ENCODE measurements at regions not wholly inside any gene's neighbourhood (a gene's known extent, or its start where the extent isn't known, plus 50 kb on each side); places are given as distances from the start of the nearest gene placed in this dataset.

DNA sequence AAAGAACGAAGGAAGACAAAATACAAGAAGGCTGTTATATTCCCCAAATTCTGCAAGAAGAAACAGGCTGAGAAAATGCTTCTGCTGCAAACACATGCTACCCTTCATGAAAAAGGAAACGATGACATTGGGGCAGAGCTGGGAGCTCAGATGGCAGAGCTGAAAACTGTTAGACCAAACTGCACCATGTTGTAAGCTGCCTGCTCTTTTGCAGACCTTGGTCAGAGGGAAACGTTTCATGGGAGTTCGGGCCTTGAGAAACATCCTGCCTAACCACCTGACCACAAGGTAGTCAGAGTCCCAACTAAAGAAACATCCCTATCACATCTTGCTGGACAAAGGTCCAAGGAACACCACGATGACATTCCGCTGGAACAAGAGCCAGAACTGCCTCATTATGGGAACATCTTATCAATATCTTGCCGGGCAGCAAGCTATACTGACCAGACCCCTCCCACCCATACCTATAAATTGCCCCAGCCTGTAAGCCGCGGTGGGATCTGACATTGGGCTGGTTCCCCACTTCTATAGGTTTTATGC, 110.7 kb upstream of the CTSC start:
- CTCF ChIA-PET = no interaction called here
- POLR2A ChIA-PET = no interaction called here
- DNase-seq (ENCODE audit: extremely low spot score) = no peak
- no peak for TF ChIP-seq CTBP1 (IDR thresholded peaks at IDR 0.05; ENCODE audit: borderline replicate concordance)
- TF ChIP-seq HDGF (IDR thresholded peaks at IDR 0.05; ENCODE audit: borderline replicate concordance) = no peak
- no peak for TF ChIP-seq ARNT (IDR thresholded peaks at IDR 0.05)
- TF ChIP-seq ELF4 (IDR thresholded peaks at IDR 0.05) = no peak
- TF ChIP-seq NFRKB (IDR thresholded peaks at IDR 0.05) = no peak
- TF ChIP-seq SUZ12 (IDR thresholded peaks at IDR 0.05) = no peak
- no peak for TF ChIP-seq ZNF384 (IDR thresholded peaks at IDR 0.05)
- no peak for TF ChIP-seq FOXM1 (IDR thresholded peaks at IDR 0.05; ENCODE audit: borderline replicate concordance)
- no peak for TF ChIP-seq TARDBP (IDR thresholded peaks at IDR 0.05)
- TF ChIP-seq BHLHE40 (IDR thresholded peaks at IDR 0.05; ENCODE audit: borderline replicate concordance) = no peak
- no peak for TF ChIP-seq SP1 (IDR thresholded peaks at IDR 0.05)
- no peak for TF ChIP-seq FOXK2 (IDR thresholded peaks at IDR 0.05)
- TF ChIP-seq, protein P1, sequence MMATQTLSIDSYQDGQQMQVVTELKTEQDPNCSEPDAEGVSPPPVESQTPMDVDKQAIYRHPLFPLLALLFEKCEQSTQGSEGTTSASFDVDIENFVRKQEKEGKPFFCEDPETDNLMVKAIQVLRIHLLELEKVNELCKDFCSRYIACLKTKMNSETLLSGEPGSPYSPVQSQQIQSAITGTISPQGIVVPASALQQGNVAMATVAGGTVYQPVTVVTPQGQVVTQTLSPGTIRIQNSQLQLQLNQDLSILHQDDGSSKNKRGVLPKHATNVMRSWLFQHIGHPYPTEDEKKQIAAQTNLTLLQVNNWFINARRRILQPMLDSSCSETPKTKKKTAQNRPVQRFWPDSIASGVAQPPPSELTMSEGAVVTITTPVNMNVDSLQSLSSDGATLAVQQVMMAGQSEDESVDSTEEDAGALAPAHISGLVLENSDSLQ (IDR thresholded peaks at IDR 0.05) = no peak

DNA sequence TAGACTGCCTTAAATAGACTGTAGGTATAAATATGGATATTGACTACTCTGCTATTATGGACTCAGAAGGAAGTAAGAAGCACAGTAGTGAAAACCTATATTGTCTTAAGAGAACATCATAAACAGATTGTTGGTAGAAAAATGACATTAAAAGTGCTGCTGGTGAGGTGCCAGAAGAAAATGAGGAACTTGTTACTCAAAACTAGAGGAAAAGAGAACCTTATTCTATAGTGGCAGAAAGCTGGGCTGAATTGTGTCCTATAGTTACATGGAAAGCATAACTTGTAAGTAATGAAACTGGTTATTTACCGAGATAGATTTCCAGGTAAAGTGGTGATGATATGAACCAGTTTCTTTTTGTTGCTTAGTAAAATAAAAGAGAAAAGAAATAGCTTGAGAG, 109.7 kb upstream of the CTSC start:
- CTCF ChIA-PET = no interaction called here
- TF ChIP-seq FOXK2 (IDR thresholded peaks at IDR 0.05) = no peak
- no peak for TF ChIP-seq NFRKB (IDR thresholded peaks at IDR 0.05)
- no peak for TF ChIP-seq TARDBP (IDR thresholded peaks at IDR 0.05)
- TF ChIP-seq, protein P1 (IDR thresholded peaks at IDR 0.05) = no peak
- no peak for TF ChIP-seq SP1 (IDR thresholded peaks at IDR 0.05)
- no peak for TF ChIP-seq SUZ12 (IDR thresholded peaks at IDR 0.05)
- TF ChIP-seq LEF1 (IDR thresholded peaks at IDR 0.05; ENCODE audit: borderline replicate concordance) = no peak
- TF ChIP-seq ARNT (IDR thresholded peaks at IDR 0.05) = no peak
- no peak for TF ChIP-seq ZNF384 (IDR thresholded peaks at IDR 0.05)
- no peak for TF ChIP-seq CTBP1 (IDR thresholded peaks at IDR 0.05; ENCODE audit: borderline replicate concordance)
- TF ChIP-seq FOXA1 (IDR thresholded peaks at IDR 0.05) = no peak
- no peak for TF ChIP-seq ELF4 (IDR thresholded peaks at IDR 0.05)
- TF ChIP-seq FOXM1 (IDR thresholded peaks at IDR 0.05; ENCODE audit: borderline replicate concordance) = no peak
- no peak for TF ChIP-seq L3MBTL2 (conservative IDR thresholded peaks at IDR 0.05)
- TF ChIP-seq HDGF (IDR thresholded peaks at IDR 0.05; ENCODE audit: borderline replicate concordance) = no peak
- no peak for TF ChIP-seq BHLHE40 (IDR thresholded peaks at IDR 0.05; ENCODE audit: borderline replicate concordance)
- DNase-seq (ENCODE audit: extremely low spot score) = no peak
- POLR2A ChIA-PET = no interaction called here

DNA sequence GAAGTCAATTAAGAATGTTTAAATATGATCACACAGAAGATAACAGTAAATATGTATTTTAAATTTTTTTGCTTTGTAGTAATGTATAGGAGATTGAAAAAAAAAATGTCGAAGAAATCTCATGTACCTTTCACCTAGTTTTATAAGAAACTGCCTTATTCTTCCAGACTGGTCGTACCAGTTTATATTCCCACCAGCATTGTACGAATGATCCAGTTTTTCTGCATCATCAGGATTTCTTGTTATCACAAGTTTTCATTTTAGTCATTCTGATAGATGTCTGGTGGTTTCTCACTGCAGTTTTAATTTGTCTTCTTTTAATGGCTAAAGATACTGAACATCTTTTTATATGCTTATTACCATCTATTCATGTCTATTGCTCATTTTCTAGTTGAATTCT, 101.8 kb upstream of the CTSC start:
- CTCF ChIA-PET = no interaction called here
- POLR2A ChIA-PET = no interaction called here
- no peak for DNase-seq (ENCODE audit: extremely low spot score)
- TF ChIP-seq, protein P1 (IDR thresholded peaks at IDR 0.05) = no peak
- TF ChIP-seq NFRKB (IDR thresholded peaks at IDR 0.05) (no peak), FOXK2 (IDR thresholded peaks at IDR 0.05) (no peak), BHLHE40 (IDR thresholded peaks at IDR 0.05; ENCODE audit: borderline replicate concordance) (no peak), SUZ12 (IDR thresholded peaks at IDR 0.05) (no peak), HDGF (IDR thresholded peaks at IDR 0.05; ENCODE audit: borderline replicate concordance) (no peak)

DNA sequence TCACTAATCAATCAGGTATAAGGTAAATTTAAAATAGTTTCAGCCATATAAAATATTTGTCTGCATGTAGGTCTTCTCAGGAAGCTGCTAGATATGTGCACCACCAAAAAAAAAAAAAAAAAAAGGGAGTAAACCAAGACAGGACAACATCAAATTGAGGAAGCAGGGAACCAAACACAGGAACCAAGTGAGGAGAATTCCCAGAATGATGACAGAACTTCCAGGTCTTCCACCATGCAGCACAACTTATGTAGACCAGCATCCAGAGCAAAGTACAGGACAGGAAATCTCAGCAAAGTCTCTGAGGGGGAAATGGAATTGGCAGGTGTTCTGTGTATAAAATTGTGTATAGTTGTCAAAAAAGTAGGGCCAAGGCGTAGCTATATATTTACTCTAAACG, 101.2 kb upstream of the CTSC start:
- TF ChIP-seq ARNT (IDR thresholded peaks at IDR 0.05) (no peak), LEF1 (IDR thresholded peaks at IDR 0.05; ENCODE audit: borderline replicate concordance) (no peak), TARDBP (IDR thresholded peaks at IDR 0.05) (no peak), ELF4 (IDR thresholded peaks at IDR 0.05) (no peak), SUZ12 (IDR thresholded peaks at IDR 0.05) (no peak), L3MBTL2 (conservative IDR thresholded peaks at IDR 0.05) (no peak), CTBP1 (IDR thresholded peaks at IDR 0.05; ENCODE audit: borderline replicate concordance) (no peak), ZNF384 (IDR thresholded peaks at IDR 0.05) (no peak), NFRKB (IDR thresholded peaks at IDR 0.05) (no peak), HDGF (IDR thresholded peaks at IDR 0.05; ENCODE audit: borderline replicate concordance) (no peak), FOXM1 (IDR thresholded peaks at IDR 0.05; ENCODE audit: borderline replicate concordance) (no peak), FOXK2 (IDR thresholded peaks at IDR 0.05) (no peak), SP1 (IDR thresholded peaks at IDR 0.05) (no peak), FOXA1 (IDR thresholded peaks at IDR 0.05) (no peak), BHLHE40 (IDR thresholded peaks at IDR 0.05; ENCODE audit: borderline replicate concordance) (no peak)
- TF ChIP-seq, protein P1 (IDR thresholded peaks at IDR 0.05) = no peak
- CTCF ChIA-PET = no interaction called here
- no peak for DNase-seq (ENCODE audit: extremely low spot score)
- POLR2A ChIA-PET = no interaction called here

DNA sequence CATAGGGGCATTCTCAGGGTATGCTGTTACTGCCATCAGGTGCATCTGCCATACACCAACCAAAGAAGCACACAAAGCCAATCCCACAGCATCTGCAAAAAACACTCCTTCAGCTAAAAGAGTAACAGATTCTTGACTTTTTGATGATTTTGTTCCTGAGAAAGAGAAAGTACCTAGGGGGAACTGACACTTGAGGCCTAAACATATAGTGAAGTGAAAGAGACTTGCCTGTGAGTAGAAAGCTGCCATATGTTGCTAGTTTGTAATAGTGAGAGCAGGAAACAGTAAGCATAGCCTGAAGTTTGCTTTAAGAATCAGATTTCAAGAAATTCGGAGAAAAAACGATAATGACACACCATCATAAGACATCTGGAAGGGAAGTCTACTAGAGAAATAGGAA, 97.9 kb upstream of the CTSC start:
- no peak for DNase-seq (ENCODE audit: extremely low spot score)
- CTCF ChIA-PET = no interaction called here
- TF ChIP-seq L3MBTL2 (conservative IDR thresholded peaks at IDR 0.05) = no peak
- TF ChIP-seq LEF1 (IDR thresholded peaks at IDR 0.05; ENCODE audit: borderline replicate concordance) = no peak
- TF ChIP-seq TARDBP (IDR thresholded peaks at IDR 0.05) = no peak
- TF ChIP-seq HDGF (IDR thresholded peaks at IDR 0.05; ENCODE audit: borderline replicate concordance) = no peak
- no peak for TF ChIP-seq FOXM1 (IDR thresholded peaks at IDR 0.05; ENCODE audit: borderline replicate concordance)
- TF ChIP-seq, protein P1 (IDR thresholded peaks at IDR 0.05) = no peak
- TF ChIP-seq BHLHE40 (IDR thresholded peaks at IDR 0.05; ENCODE audit: borderline replicate concordance) = no peak
- no peak for TF ChIP-seq CTBP1 (IDR thresholded peaks at IDR 0.05; ENCODE audit: borderline replicate concordance)
- TF ChIP-seq NFRKB (IDR thresholded peaks at IDR 0.05) = no peak
- no peak for TF ChIP-seq ZNF384 (IDR thresholded peaks at IDR 0.05)
- POLR2A ChIA-PET = no interaction called here

Measured in HEK293T (cell line).